GM21528 (cell line): ENCODE measurements at regions not wholly inside any gene's neighbourhood (a gene's known extent, or its start where the extent isn't known, plus 50 kb on each side); places are given as distances from the start of the nearest gene placed in this dataset.

ENCODE experiments used
- ATAC-seq: cut with Tn5 transposase; IDR thresholded peaks from one replicate; pipeline ENCODE4 v1.9.1; 2021; ENCODE audit warnings: mild to moderate bottlenecking, moderate library complexity; ENCODE audit not compliant: unreplicated experiment, low FRiP score

DNA sequence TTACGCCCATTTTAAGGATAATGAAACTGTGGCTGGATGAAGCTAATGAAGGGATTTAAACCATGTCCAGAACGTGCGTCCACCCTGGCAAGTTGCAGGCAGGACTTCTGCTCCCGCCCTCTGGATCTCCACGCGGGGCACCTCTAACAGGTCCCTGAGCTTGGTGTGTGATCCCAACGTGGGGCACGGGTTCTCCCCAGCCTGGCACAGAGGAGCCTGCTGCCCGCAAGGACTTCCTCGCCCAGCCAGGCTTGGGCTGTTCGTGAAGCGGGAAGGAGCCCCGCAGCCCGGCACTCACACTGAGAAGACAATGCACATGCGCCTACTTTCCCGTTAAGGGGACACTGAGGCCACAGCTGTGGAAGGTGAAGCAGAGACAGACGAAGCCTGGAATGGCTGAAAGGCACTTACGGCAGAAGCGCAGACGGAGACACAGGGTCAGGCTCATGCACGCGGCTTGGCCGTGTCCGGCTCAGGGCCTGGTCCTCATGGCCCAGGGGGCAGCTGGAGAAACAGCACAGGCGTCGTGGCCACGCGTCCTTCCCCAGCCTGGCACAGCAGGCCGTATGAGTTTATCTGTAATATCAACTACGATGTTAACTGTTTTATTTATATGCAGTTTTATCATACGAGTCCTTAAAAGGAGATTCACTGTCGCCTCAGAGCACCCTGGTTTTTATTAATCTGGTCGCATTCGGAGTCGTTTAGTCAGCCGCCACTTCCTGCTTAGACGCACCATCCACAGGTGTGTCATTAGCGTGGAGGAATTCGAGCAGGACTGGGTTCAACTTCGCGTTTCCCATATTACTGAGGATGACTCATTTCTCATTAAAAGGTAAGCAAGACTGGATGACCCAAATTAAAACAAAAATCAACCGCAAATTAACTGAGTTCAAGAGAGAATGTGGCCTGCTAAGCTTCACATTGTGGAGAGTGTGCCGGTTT, 835.9 kb downstream of the GALR1 start:
- no peak for ATAC-seq

DNA sequence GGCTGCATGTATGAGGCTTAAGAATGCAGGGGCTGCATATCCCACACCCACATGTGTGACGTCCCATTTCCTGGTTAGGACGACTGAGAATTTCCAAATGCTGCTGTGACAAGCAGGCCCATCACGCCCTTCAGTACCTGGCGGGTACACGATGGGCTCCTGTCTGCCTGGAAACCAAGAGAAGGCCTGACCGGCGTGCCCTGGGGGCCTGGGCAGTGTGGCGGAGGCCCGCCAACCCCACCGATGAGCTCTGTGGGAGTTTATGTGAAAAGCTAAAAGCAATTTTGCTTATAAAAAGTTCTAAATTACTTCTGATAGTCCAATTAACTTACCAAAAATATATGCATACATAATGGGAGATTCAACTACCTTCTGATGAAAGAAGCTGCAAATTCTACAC, 837.3 kb downstream of the GALR1 start:
- no peak for ATAC-seq

DNA sequence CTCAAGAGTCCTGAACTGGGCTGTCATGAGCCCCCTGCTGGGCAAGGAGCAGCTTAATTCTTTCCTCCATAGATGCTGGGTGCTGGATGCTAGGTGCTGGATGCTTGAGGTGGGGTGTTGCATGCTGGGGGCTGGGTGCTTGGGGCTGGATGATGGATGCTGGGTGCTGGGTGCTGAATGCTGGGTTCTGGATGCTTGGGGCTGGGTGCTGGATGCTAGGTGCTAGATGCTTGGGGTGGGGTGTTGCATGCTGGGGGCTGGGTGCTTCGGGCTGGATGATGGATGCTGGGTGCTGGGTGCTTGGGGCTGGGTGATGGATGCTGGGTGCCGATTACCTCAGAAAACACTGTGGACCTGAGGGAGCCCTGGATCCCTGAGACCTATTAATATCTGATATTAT, 837.7 kb downstream of the GALR1 start:
- no peak for ATAC-seq

DNA sequence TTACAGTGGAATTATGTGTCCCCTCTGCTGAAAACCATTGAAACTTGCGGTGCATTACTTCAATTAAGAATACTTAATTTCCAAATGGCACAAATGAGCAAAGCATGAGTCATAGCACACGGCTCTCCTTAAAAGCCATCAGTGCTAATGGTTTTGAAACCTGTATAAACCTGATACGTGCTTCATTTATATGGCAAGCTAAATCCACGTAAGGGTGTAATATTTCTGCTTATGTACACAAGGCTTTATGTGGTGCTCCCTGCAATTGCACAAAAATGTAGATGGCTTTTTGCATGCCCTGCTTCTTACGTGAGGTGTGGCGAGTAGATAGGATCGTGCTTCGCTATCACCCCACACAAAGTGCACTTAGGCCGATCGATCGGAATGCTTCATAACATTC, 840.9 kb downstream of the GALR1 start:
- no peak for ATAC-seq

DNA sequence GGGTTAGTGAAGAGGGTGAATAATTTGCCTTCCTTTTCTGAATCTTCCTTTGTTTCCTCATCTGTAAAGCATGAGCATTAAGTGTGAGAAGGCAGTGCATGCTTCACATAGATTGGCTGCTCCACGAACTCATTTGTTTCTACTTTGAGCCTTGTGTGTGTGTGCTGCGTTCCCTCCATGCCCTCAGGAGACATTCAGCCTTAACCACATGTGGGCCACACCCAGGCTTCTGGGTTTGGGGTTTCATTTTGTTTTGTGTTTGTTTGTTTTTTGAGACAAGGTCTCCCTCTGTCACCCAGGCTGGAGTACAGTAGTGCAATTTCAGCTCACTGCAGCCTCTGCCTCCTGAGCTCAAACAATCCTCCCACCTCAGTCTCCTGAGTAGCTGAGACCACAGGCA, 843.3 kb downstream of the GALR1 start:
- no peak for ATAC-seq

DNA sequence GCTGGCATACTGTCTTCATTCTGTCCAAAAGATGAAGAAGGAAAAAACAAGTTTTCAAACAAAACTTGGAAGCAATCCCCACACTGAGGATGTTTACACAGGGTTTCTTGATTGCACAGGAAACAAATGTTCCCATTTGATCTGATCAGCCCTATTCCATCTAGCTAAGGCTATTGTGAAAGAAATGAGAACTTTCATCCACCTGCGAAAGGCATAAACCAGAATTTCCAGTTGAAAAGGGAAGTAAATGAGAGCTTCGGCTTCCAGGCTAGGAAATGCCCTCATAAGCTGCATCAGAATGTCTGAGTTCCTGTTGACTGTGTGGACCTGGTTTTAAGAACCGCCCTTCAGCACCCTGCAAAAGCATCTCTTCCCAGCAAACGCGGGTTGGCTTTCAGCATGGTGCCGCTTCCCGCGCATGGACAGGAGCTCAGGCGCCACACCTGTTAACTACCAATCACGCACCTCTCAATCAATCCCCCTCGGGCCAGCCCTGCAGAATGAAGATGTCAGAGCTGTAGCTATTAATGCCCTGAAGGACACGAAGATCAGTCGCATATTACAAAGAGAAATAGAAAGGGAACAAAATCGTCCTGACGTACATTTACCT, 850.4 kb downstream of the GALR1 start:
- no peak for ATAC-seq

DNA sequence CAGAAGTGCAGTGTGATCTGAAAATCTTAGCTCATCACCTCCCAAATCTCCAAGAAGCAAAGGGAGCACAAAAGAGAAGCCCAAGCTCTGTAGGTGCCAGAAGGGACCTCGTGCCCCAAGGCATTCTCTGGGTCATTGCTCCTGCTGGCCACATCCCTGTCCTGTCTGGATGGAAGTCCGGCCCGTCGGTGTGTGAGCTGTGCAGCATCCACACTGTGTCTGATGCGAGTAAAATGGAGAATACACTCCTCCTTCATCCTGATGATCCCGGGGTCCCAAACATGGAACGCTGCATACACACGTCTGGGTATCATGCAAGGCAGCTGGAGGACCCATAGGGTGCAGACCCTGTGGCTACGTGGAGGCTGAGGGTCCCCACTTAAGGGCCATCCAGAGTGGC, 851.4 kb downstream of the GALR1 start:
- ATAC-seq, result no peak

DNA sequence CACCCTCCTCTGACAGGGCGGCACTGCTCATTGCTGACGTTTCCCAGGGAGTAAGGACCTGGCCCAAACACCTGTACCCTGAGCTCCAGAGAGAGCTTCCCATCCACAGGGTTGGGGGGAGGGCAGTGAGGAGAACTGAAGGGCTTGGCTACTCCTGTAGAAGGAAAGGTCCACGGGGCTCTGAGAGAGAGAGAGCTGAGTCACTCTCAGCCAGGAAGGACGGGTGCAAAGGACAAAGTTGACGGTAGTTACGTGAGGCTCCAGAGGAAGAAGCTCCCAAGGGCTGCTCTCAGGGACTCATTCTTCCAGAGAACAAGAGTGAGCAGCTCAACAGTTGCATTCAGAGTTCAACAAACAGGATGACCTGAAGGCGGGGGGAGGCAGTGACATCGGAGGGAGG, 852.5 kb downstream of the GALR1 start:
- no peak for ATAC-seq

DNA sequence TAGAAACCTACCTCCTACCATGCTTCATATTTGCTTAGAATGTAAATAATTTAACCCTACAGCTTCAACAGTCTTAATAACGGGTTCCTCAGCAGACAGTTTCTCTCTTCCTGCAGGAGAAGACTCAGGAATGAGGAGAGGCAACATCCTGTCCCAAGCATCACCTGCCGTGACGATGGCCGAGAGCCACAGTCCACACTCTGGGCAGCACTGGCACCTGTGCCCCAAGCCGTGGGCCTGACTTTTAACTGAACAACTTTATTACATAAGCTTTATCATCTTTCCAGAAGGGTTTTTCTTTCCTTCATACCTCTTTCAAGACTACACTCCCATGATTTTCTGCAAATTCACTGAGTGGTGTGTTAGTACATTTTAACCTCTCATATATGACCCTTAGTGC, 856.0 kb downstream of the GALR1 start:
- no peak for ATAC-seq

DNA sequence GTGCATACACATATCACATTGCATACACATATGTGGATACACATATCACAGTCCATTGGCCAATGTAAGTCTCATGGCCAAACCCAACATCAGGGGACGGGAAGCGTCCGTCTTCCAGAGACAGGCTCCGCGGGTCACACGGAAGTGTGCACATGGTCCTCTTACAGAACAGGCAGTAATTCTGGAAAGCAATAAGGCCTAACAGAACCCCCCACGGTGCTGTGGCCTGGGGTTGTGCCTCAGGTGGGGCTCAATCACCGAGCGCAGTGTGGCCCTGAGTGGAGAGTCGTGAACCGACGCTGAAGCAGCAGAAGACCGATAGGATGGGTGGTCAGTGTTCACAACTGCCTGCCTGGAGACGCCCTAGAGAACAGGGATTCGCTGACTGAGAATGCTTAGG, 857.3 kb downstream of the GALR1 start:
- ATAC-seq, result no peak

DNA sequence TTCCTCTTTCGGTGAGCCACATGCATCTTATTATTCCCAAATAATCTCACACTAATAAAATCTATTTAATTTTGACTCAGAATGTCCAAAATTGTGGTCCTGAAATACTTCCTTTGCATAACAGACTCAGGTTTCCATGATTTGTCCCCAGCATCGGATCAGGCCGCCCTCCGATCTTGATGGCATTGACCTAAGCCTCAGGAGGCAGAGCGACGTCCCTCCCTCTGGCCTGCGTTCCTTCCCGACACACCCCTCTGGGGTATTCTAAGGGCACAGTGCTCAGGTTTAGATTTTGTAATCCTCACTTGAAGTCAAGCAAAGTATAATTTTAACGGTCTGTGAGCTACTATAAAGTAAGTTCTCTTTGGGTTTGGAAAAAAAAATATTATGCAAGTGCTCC, 857.7 kb downstream of the GALR1 start:
- no peak for ATAC-seq

DNA sequence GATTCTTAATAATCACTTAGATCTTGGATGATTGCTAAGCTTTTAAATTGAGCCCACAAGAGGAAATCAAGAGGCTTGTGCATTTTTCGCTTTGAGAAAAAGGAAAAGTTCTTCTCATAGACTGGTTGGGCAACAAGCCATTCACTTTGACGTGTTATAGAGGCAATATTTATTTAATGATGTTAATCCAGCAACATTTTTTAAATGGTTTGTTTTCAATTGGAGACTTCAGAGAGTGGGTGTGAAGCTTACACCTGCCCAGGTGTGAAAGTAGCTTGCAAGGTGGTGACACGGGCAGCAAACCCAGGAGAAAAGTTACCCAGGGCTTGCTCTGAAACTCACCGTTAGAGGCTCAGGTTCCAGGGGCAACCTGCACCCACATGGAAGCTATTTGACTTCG, 858.9 kb downstream of the GALR1 start:
- ATAC-seq, result no peak

DNA sequence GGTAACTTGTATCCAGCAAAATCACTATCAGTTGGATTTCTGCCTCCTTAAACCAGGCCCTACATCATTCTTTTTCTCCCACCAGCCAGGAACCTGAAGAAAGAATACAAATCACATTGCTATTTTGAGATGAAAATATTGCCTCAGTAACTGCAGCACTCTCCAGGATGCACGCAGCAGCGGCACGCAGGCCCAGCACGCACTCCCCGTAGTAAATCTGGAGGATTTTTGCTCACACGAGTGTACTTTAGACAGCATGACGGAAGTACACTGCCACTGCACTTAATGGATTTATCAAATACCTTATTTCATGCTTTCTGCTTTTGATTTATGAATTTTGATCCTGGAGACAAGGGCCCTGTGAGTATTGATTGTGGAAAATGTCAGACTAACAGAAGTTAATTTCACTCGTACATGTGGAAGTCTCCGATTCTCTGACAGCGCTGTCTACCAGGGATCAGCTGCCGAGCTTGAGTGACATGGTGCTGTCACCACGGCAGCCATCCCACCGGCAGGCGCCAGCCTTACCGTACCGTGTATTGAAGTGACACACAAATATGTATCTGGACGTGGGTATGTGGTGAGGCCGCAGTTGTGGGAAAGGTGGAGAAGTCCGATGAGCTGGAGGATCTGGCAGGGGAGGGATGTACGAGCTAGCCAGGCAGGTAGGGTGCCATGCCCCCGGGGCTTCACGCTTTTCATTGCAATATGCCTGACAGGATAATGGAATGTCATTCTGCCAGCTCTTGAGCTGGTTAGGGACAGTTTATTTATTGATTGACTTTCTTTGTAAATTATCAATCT, 863.7 kb downstream of the GALR1 start:
- no peak for ATAC-seq

DNA sequence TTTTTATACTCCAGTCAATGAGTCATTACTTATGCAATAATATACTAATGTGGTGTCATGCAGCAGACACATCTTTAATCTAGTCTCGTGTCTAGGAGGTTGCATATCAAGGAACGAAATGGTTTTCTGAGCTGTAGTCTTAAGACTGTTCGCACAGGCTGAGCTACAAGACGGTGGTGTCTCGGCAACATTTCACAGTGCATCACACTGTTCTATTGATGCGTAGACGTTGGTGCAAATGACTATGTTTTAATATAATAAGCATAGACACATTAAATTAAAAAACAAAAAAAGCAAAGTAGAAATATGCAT, 864.2 kb downstream of the GALR1 start:
- no peak for ATAC-seq

DNA sequence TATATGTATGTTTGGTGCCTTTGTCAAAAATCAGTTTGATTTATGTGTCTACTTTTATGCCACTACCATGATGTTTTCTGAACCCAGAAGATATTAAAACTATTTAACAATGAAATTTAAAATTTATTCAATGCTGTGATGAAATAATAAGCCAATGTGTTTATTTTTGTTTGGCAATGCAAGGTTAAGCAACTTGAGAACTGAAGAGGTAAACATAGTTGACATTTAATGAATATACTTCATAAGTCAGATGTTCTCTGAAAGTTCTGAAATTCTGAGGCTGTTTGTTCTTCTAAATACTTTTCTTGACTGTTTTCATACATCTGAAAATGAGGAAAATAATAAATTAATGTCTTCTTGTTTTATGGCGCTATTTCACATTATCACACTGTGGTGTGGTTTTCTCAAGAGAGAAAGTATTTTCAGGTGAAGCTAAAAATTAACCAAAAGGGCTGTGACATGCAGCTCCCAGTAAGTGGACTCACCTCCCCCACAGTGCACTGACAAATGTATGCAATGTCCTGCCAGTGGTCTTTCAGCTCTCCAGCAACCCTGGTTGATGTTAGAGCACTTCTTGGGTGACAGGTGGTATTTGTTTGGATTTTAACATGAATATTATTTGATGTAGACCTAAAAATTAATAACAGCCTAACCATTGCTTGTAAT, 863.6 kb upstream of the SALL3 start:
- ATAC-seq, result no peak

DNA sequence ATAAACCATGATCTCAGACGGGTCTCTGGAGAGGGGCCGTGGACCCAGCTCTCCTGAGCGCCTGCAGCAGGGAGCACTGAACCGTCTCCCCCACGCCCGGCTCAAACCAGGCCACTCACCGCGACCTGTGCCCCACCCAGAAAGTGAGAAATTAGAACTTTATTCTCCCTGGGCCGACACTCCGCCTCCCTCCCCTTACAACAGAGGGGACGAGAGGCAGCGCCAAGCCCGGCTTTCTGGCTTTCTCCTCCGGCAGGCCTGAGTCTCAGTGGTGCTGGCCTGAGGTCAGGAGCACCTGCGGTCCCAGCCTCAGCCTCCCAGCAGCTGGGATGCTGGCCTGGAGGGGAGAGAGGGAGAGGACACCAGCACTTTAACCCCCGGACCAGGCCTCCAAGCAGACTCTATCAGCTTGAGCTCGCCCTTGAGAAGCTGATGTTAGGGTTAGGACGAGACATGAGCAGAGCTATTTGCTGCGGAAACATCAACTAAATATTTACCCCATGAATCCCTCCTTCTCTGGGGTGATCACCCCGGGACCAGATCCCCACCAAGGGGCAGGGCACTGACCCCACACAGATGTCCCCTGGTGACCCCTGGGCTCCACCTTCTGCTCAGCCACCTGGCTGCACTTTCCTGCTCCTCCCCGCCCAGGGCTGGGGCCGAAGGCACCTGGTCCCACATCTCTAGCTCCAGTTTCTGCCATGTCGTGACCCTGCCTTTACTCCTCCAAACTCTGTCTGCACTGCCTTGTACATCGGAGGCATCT, 856.3 kb upstream of the SALL3 start:
- no peak for ATAC-seq

DNA sequence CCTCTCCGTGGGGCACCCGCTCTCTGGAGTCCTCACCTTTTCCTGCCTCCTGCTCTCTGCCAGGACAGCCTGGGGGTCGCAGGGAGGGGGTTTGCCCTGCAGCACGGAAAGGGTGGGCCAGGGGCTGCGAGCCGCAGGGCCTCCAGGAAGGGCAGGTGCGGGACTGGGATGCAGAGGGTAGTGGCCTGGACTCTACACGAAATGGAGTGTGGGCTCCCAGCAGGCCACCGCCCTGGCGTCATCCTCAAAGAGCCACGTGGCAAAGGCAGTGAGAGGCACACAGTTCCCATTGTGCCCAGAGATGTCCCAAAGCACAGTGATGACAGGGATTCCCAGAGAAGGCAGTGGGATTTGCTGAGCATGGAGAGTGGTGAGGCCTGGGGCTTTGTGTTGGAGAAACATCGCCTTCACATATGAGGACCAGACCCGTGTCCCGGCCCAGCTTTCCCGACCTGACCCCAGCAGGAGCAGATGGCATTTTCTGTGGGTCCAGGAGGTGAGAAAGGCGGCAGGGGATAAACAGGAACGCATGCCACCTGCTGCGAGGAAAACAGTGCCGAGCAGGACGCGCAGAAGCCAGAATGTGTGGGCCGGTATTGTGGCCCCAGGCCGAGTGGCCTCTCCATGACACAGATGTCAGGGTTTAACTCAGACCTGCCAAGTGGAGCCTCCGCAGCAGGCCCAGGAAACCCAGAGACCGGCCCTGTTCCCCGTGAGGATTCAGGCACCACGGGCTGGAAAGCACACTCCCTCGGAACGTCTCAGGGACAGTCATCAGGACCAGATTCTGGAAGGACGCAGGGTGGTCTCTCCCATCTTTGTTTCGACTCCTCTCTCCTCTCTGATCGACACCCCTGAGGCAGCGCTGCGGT, 855.5 kb upstream of the SALL3 start:
- ATAC-seq, result no peak

DNA sequence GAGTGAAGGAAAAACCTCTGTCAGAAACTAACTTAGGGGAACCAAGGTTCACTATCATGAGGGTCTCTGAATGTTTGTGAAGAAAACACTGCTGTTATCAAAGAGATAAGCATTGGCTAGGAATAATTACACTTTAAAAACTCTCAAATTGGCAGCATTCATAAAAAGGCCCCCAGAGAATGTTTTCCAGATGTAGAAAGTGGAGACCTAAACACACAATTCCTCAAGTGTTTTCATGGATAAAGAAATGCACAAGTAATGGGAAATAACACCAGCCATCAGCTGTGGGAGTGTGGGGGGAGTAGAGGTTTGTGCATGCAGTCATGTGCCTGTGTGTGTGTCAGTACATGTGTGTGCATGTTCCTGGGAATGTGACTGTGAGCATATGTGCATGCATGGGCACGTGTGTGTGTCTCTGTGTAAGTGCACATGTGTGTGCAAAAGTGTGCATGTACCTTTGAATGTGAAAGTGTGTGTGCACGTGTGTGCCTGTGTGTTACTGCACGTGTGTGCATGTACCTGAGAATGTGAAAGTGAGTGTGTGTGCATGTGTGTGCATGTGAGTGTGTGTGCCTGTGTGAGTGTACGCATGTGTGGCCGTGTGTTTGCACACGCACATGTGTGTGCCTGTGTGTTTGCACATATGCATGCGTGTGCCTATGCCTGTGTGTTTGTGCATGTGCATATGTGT, 854.3 kb upstream of the SALL3 start:
- ATAC-seq, result no peak

DNA sequence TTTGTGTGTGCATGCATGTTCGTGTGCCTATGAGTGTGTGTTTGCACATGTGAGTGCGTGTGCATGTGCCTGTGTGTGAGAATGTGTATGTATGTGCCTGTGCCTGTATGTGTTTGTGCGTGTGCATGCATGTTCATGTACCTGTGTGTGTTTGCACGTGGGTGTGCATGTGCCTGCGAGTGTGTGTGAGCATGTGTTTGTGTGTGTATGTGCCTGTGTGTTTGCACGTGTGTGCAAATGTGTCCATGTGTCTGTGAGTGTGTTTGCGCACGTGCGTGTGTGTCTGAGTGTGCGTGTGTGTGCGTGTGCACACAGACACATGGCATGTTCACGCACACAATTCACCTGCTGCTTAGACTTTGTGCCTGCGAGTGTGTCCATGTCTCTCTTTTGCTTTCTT, 853.5 kb upstream of the SALL3 start:
- ATAC-seq, result no peak
